NCI-H2227 (cell line): ENCODE measurements at regions not wholly inside any gene's neighbourhood (a gene's known extent, or its start where the extent isn't known, plus 50 kb on each side); places are given as distances from the start of the nearest gene placed in this dataset.
"Not testable (repeated sequence)": the region's sequence is repeated elsewhere in the genome, so short reads cannot be mapped to it uniquely, and the experiment has no call there.

Experiments used
- DNase-seq: peaks from one replicate; lab custom pipeline; 2025; ENCODE audit not compliant: unreplicated experiment; lab: John Stamatoyannopoulos, UW

DNA sequence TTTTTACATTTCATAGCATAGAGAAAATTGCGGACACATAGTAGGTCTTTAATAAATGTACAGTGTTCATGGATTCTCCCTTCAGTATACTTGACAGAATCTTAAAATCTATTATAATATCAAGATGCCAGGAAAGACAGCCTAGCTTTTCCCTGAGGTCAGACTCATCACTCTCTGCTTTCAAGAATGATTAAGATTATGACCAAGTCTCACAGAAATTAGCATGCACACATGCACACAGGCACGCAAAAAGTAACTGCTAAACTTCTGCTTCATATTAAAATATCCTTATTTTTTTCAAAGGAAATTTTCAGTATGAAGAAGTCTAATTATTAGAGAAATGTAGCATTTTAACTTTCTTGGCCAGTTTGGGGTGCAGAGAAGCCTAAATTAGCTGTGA lies 493.8 kb upstream of the NECTIN3 start:
- no peak for DNase-seq

DNA sequence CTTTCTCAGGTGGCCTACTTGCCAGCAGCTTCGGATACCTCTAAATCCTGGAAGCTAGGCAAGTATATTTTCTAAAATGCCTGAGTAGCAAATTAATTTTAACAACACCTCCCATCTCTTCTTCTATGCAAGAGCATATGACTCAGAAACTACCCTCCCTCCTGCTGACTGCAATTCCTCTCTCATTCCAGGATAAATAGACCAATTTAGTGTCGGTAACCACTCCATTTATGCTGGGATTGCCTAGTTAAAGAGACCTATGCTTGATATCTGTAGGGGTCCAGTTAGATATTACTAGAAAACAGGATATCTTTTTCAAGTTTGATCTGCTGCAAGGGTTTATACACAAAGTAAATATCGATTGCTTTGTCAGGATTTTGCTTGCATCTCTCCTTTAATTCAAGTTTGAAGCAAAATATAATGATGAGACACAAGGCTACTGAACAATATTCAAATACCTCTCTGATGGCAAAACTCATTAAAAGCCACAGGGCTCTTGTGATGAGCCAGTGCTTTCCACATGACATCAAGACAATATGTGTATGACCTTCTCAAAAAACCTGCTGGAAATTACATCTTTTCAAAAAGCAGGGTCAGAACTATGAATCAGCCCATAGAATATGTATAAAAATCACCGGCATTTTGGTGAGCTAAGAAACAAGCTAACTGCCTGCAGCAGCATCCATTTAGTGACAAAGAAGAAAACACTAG lies 491.6 kb upstream of the NECTIN3 start:
- DNase-seq, result no peak

- DNase-seq, result no peak
These were observed 488.2 kb upstream of the NECTIN3 start for GRCh38 chr3:110583373-110583935.

- no peak for DNase-seq
These were observed 482.7 kb upstream of the NECTIN3 start for GRCh38 chr3:110588906-110589305.

DNA sequence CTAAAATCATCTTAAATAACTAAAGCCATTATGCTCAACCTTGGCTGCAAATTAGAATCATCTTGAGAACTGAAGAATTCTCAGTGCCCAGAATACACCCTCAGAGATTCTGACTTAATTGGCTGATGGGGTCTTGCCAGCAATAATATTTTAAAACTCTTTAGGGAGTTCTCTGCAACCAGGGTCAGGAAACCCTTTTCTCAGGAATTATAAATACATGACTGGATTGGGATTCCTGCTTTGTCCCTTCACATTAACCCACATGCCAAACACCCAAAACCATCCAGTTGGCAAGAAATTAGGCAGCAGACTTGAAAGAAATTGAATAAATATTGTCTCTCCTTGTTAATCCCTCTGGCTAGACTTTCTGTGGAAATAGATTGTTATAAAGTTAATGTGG lies 482.3 kb upstream of the NECTIN3 start:
- no peak for DNase-seq

GRCh38 chr3:110593749-110594148 lies 477.9 kb upstream of the NECTIN3 start:
- DNase-seq, result no peak

DNA sequence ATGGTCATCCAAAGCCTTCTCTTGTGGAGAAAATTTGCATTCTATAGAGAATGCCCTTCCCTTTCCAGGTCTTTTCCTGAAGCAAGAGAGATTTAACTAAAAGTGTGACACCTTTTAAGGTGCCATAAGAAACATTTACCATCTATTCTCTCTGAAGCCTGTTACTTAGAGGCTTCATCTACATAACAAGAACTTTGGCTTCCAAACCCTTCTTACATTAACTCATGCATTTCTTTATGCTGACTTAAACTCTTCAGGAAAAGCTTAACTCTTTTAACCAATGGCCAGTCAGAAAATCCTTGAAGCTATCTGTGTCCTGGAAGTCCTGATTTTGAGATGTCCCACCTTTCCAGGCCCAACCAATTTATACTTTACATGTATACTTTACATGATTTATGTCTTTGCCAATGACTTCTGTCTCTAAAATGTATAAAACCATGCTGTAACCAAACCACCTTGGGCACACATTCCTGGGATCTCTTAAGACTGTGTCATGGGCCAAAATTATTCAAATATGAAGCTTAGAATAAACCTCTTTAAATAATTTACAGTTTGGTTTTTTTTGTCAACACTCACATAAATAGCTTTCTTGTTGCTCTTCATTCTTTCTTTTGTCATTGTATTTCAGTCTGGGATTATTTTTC lies 472.6 kb upstream of the NECTIN3 start:
- no peak for DNase-seq

DNA sequence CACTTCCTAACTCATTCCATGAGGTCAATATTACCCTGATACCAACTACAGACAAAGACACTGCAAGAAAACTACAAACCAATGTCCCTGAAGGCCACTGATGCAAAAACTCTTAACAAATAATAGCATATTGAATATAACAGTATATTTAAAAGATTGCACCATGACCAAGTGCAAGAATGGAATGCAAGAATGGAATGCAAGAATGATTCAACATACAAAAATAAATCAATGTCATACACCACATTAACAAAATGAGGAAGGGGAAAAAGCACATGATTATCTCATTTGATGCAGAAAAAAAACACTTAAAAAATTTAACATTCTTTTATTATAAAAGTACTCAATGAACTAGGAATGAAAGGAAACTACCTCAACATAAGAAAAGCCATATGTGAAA lies 463.1 kb upstream of the NECTIN3 start:
- no peak for DNase-seq

DNA sequence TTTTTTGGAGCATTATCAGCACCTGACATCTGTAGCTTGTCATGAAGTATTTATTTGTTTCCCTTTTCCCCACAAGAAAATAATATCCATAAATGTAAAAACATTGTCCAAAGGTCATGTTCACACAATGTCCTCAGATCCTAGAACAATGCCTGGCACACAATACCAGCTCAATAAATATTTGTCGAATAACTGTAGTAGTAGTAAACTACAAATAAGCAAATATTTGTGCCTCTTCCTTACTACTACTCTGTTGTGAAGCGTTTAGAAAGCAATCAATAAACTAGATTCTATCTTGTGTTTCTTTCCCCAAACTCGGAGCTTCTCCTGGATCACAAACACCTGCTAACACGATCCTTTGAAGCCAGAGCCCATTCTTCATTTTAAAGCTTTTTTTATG lies 459.6 kb upstream of the NECTIN3 start:
- DNase-seq, result no peak

DNA sequence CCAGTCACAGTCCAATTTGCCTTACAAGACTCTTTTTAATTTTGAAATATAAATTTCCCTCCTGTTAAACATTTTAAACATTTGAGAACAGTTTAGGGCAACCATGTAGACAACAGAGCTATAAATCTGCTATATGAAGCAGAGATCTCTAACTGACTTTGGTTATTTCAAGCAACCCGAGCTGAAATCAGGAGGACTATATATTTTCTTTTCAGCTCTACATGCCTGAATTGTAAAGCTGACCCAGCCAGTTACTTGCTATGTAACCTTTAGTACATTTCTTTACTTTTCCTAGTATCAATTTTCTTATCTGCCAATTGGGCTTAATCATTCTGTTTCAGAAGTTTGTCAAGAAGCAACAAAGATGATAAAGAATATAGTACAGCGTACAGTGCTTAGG lies 457.4 kb upstream of the NECTIN3 start:
- DNase-seq, result no peak

- DNase-seq, result no peak
These were observed 456.2 kb upstream of the NECTIN3 start for GRCh38 chr3:110615454-110615853.

DNA sequence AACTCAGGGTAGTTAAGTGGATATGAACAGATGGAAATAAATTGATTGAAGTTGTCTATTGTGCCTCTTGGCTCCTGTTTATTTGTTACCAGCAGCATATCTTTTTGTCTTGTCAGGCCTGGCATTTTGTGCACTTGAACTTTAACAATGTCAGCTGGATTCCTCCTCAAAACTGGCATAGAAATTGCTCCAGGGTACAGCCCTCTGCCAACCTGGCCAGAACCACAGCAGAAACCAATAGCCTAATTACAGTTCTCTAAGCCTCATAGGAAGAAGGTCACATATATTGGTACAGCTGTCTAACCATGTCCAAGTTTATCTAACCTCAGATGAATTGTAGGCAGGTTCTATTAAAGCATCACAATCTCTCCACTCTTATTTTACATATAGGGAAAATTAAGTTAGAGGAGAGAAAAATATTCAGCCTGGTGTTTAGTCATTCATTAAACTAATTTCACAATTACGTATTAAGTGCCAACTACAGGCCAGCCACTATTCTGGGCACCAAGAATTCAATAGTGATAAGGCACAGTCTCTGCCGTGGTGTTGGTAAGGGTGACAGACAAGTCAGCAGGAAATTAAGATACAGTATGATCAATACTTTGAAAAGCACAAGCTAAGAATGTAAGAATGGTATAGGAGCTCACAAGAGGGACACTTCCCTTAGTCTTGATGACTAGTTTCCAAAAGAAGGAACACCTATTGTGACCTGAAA lies 452.9 kb upstream of the NECTIN3 start:
- DNase-seq, result no peak

- DNase-seq, result no peak
These were observed 451.5 kb upstream of the NECTIN3 start for GRCh38 chr3:110620118-110620517.

DNA sequence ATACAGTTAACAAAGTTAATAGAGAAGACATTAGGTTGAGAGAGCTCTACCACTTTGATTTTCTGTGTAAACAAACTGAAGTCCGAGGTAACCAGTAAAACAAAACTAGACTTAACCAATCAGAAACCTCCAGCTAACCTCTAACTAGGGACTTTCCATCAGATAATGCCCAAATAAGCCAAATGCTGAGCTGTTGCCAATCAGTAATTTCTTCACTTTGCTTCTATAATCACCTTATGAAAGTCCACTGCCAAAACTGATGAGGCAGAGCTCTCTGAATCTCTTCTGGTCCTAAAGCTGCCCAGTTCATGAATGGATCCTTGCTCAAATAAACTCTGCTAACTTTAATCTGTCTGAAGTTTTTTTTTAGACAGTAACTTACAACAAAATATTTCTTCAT lies 448.0 kb upstream of the NECTIN3 start:
- no peak for DNase-seq

DNA sequence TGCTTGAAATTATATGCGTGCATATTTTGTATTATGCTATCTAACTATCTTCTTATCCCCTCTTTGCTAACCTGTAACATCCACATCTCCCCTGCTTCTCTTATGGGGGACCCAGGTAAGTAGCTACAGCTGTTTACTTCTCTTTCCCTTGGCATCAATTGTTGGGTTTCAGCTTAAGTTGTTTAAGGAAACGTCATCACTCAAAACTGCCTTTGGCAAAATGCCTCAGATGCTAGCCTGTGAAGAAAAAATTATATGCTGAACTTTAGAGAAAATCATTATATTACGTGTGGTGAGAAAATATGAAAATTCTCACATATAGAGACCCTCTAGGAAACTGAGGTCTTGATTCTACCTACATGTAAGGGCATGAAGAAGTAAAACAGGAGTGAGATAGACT lies 447.0 kb upstream of the NECTIN3 start:
- DNase-seq, result no peak

DNA sequence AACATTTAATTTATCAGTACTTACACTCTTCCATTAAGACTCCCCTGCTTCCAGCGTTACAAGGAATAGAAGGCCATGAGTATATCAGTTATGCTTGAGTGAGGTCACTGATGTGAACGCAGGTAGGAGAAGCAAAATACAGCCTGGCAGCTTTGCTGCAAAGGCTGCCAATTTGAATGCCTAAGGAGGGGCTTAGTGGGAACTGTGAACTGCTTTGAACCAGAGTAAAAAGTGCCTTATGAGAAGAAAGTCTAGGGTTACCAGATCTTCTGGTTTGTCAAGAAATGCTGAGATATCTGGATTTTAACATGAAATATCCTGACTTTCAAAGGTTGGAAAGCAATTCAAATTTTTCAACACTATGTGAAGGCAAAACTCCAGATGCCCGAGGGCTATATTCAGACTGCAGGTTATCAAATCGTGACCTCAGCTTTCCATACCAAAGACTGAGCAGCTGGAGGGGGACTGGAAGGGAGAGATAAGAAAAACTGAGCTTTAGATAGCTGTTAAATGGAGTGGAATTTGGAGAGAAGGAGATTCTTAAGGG lies 446.3 kb upstream of the NECTIN3 start:
- DNase-seq, result no peak

DNA sequence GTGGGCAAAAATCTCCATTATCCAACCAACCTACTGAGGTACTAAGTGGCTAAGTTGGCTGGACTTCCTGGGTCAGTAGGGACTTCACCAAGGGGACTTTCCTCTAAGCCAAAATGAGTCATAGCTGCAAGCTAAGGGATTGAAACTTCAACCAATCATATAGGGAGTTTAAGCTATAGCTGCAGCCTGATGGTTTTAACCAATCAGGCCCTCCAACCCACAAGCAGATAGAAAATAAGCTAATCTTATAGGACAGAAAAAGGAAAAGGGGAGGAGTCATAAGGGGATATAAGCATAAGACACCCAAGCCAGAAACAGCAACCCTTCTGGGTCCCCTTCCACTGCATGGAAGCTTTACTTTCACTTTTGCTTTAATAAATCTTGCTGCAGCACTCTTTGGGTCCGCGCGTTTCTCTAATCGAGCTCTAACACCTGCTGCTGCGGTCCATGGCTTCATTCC lies 444.9 kb upstream of the NECTIN3 start:
- not testable (repeated sequence) for DNase-seq

DNA sequence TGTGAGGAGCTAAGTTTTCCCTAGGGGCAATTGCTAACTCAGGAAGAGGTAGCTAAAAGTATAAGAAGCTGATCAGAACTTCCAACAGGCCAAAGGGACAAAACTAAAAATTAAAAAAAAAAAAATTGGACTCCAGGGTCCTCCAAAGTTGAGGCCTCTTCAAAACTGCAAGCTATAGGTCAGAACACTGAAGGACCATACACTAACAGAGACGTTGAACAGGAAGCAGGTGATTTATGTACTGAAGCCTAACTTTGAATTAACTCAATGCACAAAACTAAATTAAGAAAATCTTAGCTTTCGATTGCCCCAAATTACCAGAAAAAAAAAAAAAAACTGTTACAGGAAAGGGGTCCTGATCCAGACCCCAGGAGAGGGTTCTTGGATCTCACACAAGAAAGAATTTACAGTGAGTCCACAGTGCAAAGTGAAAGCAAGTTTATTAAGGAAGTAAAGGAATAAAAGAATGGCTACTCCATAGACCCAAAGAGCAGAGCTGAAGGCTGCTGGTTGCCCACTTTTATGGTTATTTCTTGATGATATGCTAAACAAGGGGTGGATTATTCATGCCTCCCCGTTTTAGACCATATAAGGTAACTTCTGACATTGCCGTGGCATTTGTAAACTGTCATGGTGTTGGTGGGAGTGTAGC lies 442.8 kb upstream of the NECTIN3 start:
- DNase-seq, result no peak

DNA sequence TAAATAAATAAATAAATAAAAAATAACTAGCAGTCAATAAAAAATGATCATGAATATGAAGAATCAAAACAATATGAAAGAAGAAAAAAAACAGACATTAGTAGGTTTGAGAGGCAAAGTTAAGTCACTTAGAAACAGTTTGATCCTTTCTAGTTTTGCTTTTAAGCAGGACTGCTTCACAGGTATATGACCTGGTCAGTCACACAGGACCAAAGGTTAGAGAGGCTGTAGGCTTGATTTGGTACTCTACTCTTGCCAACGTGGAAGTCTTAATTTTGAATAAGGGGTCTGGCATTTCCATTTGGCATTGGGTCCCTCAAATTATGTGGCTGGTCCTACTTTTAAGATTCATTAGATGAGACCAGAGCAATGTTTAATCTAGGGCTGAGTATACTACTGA lies 441.7 kb upstream of the NECTIN3 start:
- DNase-seq, result no peak

DNA sequence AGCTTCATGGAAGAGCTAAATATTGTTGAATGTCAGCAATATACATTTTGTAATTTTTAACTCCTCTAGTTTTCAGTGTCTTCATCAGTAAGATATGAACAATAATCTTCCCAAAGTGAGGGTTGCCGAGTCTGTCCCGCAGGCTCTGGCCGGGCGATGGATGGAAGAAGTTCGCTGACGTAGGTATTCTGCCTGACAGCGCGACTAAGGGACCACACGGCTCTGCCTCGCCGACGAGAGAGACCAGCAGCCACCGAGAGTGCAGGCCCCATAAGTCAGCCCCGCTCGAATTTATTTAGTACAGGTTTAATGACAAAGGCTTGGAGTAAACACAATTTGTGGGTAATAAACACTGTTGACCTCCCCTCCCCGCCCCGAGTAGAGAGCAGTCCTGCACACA lies 427.4 kb upstream of the NECTIN3 start:
- no peak for DNase-seq

DNA sequence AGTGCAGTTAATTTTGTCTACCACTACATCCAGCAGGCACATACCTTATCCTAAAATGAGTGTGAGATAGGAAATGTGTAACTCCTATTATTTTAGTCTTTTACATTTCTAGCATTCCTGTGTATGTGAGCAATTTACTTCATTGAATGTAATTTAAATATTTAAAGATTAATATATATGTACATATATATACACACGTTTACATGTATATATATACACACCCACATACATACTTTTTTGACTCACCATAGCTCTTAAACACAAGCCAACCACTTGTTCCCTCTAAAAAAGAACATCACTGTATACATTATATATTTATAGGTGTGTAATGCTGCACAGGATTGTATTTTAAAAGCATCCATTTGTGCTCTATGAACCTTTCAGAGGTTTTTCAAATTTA lies 425.6 kb upstream of the NECTIN3 start:
- no peak for DNase-seq
